GM23338 (cell line): ENCODE measurements at regions not wholly inside any gene's neighbourhood (a gene's known extent, or its start where the extent isn't known, plus 50 kb on each side); places are given as distances from the start of the nearest gene placed in this dataset.
"Not testable (repeated sequence)": the region's sequence is repeated elsewhere in the genome, so short reads cannot be mapped to it uniquely, and the experiment has no call there.

Experiments
- CREB1 ChIP-seq: fragments of 250-450 bp; sonication (Bioruptor Pico); IDR thresholded peaks from 2 replicates; pipeline ENCODE4 v1.5.0; 2020; ENCODE audit warnings: low read depth, mild to moderate bottlenecking, moderate library complexity
- CTCF ChIP-seq, 2 experiments: fragments of 200-600 bp in 1 of 2; sonication (generic) in 1 of 2; conservative IDR thresholded peaks; 2 replicates each; pipeline versions ENCODE4 v1.5.1 to v1.6.1; 2016 to 2017; ENCODE audit warnings: antibody characterized with exemption in 2 of 2, low read depth in 2 of 2, mild to moderate bottlenecking in 2 of 2, moderate library complexity in 1 of 2
- EZH2 ChIP-seq: fragments of 200-600 bp; sonication (generic); IDR thresholded peaks from one replicate; pipeline ENCODE4 v1.8.0; 2017; ENCODE audit warnings: antibody characterized with exemption, mild to moderate bottlenecking, low read depth; ENCODE audit not compliant: unreplicated experiment
- EZH2phosphoT487 ChIP-seq: fragments of 200-600 bp; sonication (generic); IDR thresholded peaks from one replicate; pipeline ENCODE4 v1.8.1; 2018; ENCODE audit warnings: antibody characterized with exemption; ENCODE audit not compliant: unreplicated experiment
- JUNB ChIP-seq: IDR thresholded peaks from one replicate; pipeline ENCODE4 v1.6.1; 2016; ENCODE audit warnings: antibody characterized with exemption; ENCODE audit not compliant: unreplicated experiment
- POLR2AphosphoS5 ChIP-seq: IDR thresholded peaks from 2 replicates; pipeline ENCODE4 v1.6.1; 2016; ENCODE audit warnings: antibody characterized with exemption, low read depth
- REST ChIP-seq: IDR thresholded peaks from one replicate; pipeline ENCODE4 v1.6.1; 2018; ENCODE audit warnings: antibody characterized with exemption; ENCODE audit not compliant: unreplicated experiment
- ZNF114 ChIP-seq: fragments of 250-450 bp; sonication (Bioruptor Pico); IDR thresholded peaks from 2 replicates; pipeline ENCODE4 v1.5.0; 2020; ENCODE audit warnings: mild to moderate bottlenecking, moderate library complexity
- ZNF331 ChIP-seq: fragments of 250-450 bp; sonication (Bioruptor Pico); IDR thresholded peaks from 2 replicates; pipeline ENCODE4 v1.5.0; 2020; ENCODE audit warnings: low read depth, mild to moderate bottlenecking, moderate library complexity

- TF ChIP-seq CTCF (conservative IDR thresholded peaks at IDR 0.05; ENCODE audit: low read depth in 2 of 2); EZH2; POLR2AphosphoS5; CREB1 (CRISPR knock-in tag); JUNB; REST; EZH2phosphoT487; ZNF114 (CRISPR knock-in tag); ZNF331: not testable (repeated sequence)
Measured at GRCh38 chr6:103496588-103496987, 1363.1 kb downstream of the HACE1 start.
